ENCODE measurements at regions not wholly inside any gene's neighbourhood (a gene's known extent, or its start where the extent isn't known, plus 50 kb on each side); places are given as distances from the start of the nearest gene placed in this dataset.
"Not testable (repeated sequence)": the region's sequence is repeated elsewhere in the genome, so short reads cannot be mapped to it uniquely, and the experiment has no call there.

- no peak for DNase-seq
Observed at GRCh38 chr5:56384186-56384585, 151.1 kb upstream of the ANKRD55 start.

GRCh38 chr5:56383761-56384160 lies 150.6 kb upstream of the ANKRD55 start:
- DNase-seq: no peak

- DNase-seq: no peak
Observed at GRCh38 chr5:56382896-56383295, 149.8 kb upstream of the ANKRD55 start.

- no peak for DNase-seq
Observed at GRCh38 chr5:56377573-56377972, 144.4 kb upstream of the ANKRD55 start.

GRCh38 chr5:56376128-56376527 lies 143.0 kb upstream of the ANKRD55 start:
- DNase-seq: no peak

GRCh38 chr5:56375011-56375410 lies 141.9 kb upstream of the ANKRD55 start:
- DNase-seq: no peak

GRCh38 chr5:56372491-56372890 lies 139.4 kb upstream of the ANKRD55 start:
- DNase-seq: not testable (repeated sequence)

- DNase-seq: no peak
Observed at GRCh38 chr5:56369361-56369811, 136.3 kb upstream of the ANKRD55 start.

- DNase-seq: no peak
Observed at GRCh38 chr5:56367748-56368147, 134.6 kb upstream of the ANKRD55 start.

GRCh38 chr5:56366986-56367385 lies 133.9 kb upstream of the ANKRD55 start:
- no peak for DNase-seq

- no peak for DNase-seq
Observed at GRCh38 chr5:56361398-56361797, 128.3 kb upstream of the ANKRD55 start.

GRCh38 chr5:56360816-56361215 lies 127.7 kb upstream of the ANKRD55 start:
- peak in 1 of 3 donors; percentile 50 for DNase-seq

GRCh38 chr5:56359809-56360685 lies 126.9 kb upstream of the ANKRD55 start:
- peak in 2 of 3 donors; percentile 35 to 51 for DNase-seq

- DNase-seq: peak; percentile 65 to 91 (median 77)
Observed at GRCh38 chr5:56358703-56359681, 125.9 kb upstream of the ANKRD55 start.

- DNase-seq: no peak
Observed at GRCh38 chr5:56358046-56358445, 124.9 kb upstream of the ANKRD55 start.

- DNase-seq: no peak
Observed at GRCh38 chr5:56357426-56357825, 124.3 kb upstream of the ANKRD55 start.

GRCh38 chr5:56356836-56357160 lies 123.7 kb upstream of the ANKRD55 start:
- DNase-seq: no peak

GRCh38 chr5:56356121-56356835 lies 123.1 kb upstream of the ANKRD55 start:
- no peak for DNase-seq

- no peak for DNase-seq
Observed at GRCh38 chr5:56354836-56355235, 121.7 kb upstream of the ANKRD55 start.

- no peak for DNase-seq
Observed at GRCh38 chr5:56352808-56353590, 119.9 kb upstream of the ANKRD55 start.

- peak in 2 of 3 donors; percentile 35 to 43 for DNase-seq
Observed at GRCh38 chr5:56350597-56351170, 117.6 kb upstream of the ANKRD55 start.

Data from muscle of back (tissue), 3 donors.